Keratinocyte (primary cell): ENCODE measurements at regions not wholly inside any gene's neighbourhood (a gene's known extent, or its start where the extent isn't known, plus 50 kb on each side); places are given as distances from the start of the nearest gene placed in this dataset.

Source experiments
- CTCF ChIP-seq, 3 experiments: IDR thresholded peaks in 1 of 3; conservative IDR thresholded peaks in 1 of 3; optimal IDR thresholded peaks in 1 of 3; 2 replicates in 2 of 3; 3 replicates in 1 of 3; pipeline versions ENCODE3 to v1.5.1; 2011; ENCODE audit warnings: low read length in 3 of 3, mild to moderate bottlenecking in 3 of 3, moderate library complexity in 2 of 3, control low read depth in 1 of 3, inconsistent platforms in 1 of 3; ENCODE audit not compliant: insufficient read depth in 2 of 3; ENCODE audit errors: extremely low read depth in 1 of 3
- EZH2 ChIP-seq: IDR thresholded peaks from one replicate; pipeline ENCODE4 v1.6.1; 2012; ENCODE audit warnings: inconsistent platforms, mild to moderate bottlenecking, low read length, moderate library complexity

- TF ChIP-seq CTCF (optimal IDR thresholded peaks at IDR 0.05 in 1 of 3, IDR thresholded peaks at IDR 0.05 in 1 of 3, conservative IDR thresholded peaks at IDR 0.05 in 1 of 3; ENCODE audit: extremely low read depth in 1 of 3, insufficient read depth in 2 of 3, low read length in 3 of 3) (no peak), EZH2 (no peak)
Observed at GRCh38 chr1:168422203-168422847, 121.5 kb downstream of the XCL2 start.
